Peyer's patch (tissue), 4 donors: ENCODE measurements at regions not wholly inside any gene's neighbourhood (a gene's known extent, or its start where the extent isn't known, plus 50 kb on each side); places are given as distances from the start of the nearest gene placed in this dataset.

Experiments used
- CTCF ChIP-seq, 6 experiments: fragments of 450-650 bp in 4 of 6; fragments of 200-600 bp in 2 of 6; sonication (generic) in 1 of 6; IDR thresholded peaks; one replicate each; pipeline ENCODE4 v1.5.1; 2017 to 2019; ENCODE audit warnings: antibody characterized with exemption in 6 of 6, mild to moderate bottlenecking in 3 of 6, moderate library complexity in 1 of 6
- POLR2A ChIP-seq, 2 donors: fragments of 450-650 bp; IDR thresholded peaks; one replicate each; pipeline ENCODE4 v1.5.1; 2017; ENCODE audit warnings: antibody characterized with exemption in 2 of 2, mild to moderate bottlenecking in 2 of 2, moderate library complexity in 2 of 2

- no peak for TF ChIP-seq POLR2A (IDR thresholded peaks at IDR 0.05)
- no peak for TF ChIP-seq CTCF (IDR thresholded peaks at IDR 0.05)
These were observed 163.6 kb downstream of the NRN1 start for GRCh38 chr6:5843078-5843477.
